Stimulated activated CD8-positive, alpha-beta memory T cell treated with anti-CD3 and anti-CD28 coated beads, Interleukin-4, amount 100 ng/mL, for 48 hours (primary cell): ENCODE measurements at regions not wholly inside any gene's neighbourhood (a gene's known extent, or its start where the extent isn't known, plus 50 kb on each side); places are given as distances from the start of the nearest gene placed in this dataset.

ENCODE experiments used
- DNase-seq: peaks from one replicate; pipeline ENCODE4 v3.0.0-alpha.2; 2020

GRCh38 chr11:119979701-119980100, 158.2 kb downstream of the TRIM29 start:
- DNase-seq = no peak

GRCh38 chr11:119978696-119979095, 159.2 kb downstream of the TRIM29 start:
- DNase-seq = no peak

DNA sequence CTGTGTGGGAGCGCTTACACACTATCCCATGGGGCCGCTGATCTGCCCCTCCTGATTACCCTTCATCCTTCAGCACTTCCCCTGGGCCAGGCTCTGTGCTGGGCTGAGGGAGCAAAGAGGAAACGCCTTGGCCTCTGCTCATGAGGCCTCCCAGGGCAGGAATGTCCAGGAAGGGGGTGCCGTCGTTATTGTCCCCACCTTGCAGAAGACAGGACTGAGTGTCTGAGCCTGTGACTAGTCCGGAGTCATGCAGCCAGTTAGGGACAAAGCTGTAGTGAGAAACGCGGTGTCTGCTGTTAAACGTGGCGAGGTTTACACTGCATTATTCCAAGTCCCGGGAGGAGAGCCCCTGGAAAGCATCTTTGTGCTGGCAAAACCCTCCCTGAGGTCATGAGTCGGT, 160.0 kb downstream of the TRIM29 start:
- no peak for DNase-seq

DNA sequence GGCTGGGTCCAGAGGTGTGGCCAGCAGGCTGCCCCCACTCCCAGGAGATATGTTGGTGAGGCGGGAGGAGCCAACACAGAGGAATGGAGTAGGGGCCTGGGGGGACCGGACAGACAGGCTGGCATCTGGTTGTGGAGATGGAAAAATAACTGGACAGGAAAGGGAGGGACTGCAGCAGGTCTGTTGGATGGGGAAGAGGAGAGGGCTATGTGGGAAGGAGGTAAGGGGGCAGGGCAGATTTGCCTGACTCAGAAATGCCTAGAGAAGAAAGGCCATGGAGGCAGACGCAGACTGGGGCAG, 160.4 kb downstream of the TRIM29 start:
- DNase-seq = no peak

DNA sequence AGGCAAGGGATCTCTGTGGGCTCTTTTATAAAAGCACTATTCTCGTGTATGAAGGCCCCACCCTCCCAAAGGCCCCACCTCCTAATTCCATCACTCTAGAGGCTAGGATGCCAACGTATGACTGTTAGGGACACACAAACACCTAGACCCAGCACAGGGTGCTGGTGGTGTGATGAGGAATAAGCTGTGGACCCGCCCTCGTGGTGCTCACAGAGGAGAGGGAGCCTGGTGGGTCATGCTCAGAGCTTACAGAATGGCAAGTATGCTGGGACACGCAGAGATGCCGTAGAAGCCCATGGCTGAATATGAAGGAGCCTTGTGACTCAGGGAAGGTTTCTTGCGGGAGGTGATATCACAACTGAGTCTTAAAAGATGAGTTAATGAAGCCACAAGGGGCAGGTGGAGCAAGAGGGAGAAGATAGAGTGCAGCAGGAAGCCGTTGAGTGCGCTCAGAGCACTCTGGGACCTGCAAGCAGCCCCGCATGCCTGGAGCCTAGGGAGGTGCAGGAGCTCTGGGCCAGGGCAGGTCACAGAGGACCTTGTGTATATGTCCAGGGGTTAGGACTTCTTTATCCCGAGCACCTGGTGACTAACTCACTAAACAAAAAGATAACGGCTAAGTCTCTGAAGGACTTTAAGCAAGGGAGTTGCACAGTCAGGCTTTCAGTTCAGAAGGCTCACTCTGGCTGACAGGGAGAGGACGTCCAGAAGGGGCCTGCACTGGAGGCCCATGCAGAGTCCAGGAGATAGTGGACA, 160.9 kb downstream of the TRIM29 start:
- DNase-seq = no peak

- no peak for DNase-seq
Observed at GRCh38 chr11:119975561-119976152, 162.3 kb downstream of the TRIM29 start.

GRCh38 chr11:119974467-119974866, 163.4 kb downstream of the TRIM29 start:
- DNase-seq = no peak

GRCh38 chr11:119974051-119974450, 163.9 kb downstream of the TRIM29 start:
- no peak for DNase-seq

DNA sequence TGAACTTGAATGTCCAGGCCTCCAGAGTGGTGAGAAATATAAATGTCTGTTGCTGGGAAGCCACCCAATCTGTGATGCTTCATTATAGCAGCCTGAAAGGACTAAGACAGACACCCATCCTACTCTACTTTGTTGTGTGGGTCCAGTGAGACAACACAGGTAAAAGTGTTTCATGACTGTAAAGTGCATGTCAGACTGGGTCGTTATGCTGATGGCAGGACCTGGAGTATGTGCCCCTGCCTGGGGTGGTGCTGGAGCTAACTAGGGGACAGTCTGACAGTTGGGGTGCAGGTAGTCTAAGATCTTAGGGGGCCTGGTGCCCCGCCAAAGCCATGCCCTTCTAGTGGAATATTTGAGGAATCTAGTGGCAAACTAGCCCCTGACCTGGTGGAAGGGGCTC, 165.6 kb downstream of the TRIM29 start:
- DNase-seq = no peak

GRCh38 chr11:119970555-119971304, 167.2 kb downstream of the TRIM29 start:
- no peak for DNase-seq

DNA sequence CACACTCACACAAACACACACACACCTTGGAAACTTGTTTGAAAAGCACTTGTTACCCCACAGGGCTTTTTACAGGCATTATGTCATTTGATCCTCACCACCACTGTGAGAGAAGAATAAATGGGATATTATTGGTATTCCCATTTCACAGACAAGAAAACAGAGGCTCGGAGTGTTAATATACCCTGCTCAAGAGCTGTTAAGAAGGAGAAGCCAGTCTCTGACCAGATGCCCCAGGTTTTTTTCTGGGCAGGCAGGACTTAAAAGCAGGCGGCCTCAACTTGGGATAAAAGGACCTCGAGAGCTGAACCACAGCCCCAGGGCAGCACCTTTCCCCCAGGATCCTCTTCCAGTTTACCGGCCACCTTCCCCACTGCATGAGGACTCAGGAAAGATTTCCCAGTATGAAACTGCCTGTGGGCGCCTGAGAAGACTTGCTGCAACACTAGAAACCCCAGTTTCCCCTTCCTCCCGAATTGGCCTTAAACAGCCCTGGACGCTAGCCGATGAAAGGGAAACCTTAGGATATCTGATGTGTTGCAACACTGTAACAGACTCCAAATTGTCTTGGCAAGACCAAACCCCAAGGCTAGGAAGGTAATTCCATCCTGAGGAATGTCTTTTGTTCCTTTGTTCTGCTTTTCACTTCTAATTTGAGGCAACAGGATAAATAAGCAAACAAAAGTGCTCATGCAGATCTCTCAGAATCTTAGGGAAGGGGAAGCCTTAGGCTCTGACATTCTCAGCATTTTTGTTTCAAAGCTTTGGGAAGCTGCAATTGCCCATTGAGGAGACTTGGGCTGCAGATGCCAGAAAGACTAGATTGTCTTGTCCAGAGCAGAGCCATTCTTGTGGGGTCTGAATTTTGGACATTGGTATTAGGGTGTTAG, 173.5 kb downstream of the TRIM29 start:
- no peak for DNase-seq

GRCh38 chr11:119957951-119958350, 180.0 kb downstream of the TRIM29 start:
- no peak for DNase-seq

DNA sequence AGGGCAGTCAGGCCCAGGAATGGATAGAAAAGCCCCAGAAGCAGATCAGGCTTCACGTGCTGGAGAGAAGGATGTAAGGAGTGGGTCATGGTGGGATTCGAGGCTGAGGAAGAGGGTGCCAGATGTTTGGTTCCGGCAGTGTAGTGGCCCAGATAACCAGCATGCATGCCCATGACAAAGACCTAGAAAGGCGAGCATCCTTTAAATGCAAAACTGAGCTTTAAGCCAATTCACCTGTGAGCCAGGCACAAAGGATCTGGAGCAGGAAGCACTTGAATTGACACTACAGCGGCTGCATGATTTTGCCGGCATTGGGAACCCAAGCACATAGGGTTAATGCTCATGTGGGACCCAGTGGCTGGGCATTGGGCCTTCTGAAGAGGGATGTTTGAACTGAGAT, 185.5 kb downstream of the TRIM29 start:
- no peak for DNase-seq

DNA sequence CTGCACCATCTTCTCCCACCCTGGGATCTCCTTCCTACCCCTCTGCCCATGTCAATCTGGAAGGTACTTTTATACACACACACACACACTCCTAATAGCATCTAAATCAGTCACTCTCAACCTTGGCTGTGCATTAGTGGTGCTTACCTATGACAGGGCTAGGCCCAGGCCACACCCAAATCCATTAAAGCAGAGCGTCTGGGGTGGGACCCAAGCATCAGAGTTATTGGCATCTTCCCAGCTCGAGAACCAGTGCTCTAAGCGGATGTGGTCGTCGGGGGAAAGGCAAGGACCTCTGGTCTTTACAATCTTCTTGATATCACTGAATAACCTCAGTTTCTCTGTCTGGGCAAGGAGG, 194.6 kb downstream of the TRIM29 start:
- no peak for DNase-seq

DNA sequence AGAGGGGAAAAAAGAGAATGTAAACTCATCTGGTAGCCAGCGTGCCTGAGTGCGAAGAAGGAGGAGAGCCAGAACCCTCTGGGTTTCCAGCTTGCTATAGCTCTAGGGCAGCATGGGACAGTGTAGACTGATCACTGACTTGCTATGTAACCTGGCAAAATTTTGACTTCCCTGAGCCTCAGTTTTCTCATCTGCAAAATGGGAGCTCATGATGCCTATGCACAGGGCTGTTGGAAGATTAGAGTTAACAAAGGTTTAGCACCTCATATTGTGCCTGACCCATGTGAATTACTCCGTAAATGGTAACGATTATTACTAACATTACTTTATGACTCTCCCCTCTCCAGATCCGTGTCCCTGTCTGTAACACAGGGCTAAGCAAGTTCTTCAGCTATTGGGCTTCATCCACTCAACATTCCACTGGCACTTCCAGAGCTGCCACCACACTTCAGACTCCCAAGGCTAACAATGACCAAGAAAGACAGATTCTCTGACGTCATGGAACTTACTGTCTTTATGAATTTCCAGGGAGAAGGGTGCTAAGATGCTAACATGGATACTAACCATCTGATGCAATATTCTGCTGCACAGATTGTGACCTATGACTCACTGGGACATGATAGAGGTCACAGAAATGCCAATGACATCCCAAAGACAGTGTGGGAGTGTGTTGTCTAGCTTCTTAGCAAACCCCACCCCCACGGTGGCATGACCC, 195.2 kb downstream of the TRIM29 start:
- no peak for DNase-seq

GRCh38 chr11:119941636-119942411, 196.1 kb downstream of the TRIM29 start:
- no peak for DNase-seq

GRCh38 chr11:119941171-119941570, 196.7 kb downstream of the TRIM29 start:
- no peak for DNase-seq

DNA sequence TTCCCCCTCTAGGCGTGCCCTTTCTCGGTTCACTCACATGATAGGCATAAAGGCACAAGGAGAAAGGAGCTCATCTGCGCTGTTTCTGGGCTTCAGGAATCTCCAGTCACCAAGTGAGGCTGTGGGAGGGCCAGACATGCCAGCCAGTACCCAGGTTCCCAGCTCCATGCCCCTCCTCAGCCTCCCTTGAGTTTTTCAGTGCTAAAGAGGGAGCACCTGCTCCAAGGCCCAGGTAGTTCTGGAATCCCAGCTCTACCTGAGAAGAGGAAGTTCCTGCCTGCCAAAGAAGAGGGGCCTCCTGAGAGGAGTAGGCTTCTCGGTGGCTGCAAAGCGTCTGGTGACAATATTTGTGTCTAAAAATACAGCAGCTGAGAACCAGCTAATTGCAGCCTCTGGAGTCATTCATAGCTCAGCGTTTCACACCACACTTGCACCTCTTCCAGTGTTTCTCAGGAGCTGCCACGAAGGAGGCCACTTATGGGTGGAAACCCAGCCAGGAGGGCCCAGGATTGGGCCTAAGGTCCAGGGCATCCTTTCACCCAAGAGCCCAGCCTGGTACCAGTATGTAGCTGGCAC, 197.4 kb downstream of the TRIM29 start:
- no peak for DNase-seq

DNA sequence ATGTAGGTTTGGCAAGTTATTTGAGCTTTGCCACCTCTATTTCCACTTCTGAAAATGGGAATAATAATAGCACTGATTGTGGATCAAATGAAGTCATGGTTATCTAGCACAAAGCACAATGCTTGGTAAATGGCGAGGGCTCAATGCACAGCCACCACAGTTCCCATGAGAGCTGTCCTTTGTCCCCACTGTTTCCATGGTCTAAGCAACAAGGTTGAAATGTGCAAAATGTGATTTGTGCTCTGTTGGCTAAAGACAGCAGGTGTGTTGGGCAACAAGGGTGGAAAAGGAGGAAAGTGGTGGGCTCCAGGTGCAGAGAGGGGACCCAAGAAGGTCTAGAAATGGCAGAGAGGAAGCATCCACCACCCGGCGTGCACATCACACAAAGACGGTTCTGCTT, 200.5 kb downstream of the TRIM29 start:
- no peak for DNase-seq

DNA sequence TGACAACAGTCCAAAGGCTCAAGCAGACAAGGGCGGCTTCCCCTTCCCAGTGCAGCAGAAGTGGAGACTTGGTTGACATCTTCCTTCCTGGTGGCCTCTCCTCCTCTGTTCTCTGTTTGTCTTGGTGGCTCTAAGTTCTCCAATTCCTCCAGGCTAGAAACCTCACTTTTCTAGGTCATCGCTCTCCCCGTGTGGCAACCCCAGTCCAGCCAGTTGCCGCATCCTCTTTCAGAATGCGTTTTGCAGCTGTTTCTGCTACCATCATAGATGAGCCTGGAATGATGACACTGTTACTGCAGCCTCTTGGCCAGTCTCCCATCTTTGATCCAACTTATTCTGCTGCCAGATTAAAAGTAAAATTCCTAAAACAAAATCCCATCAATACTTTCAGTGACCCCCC, 201.5 kb downstream of the TRIM29 start:
- no peak for DNase-seq

GRCh38 chr11:119935349-119935925, 202.5 kb downstream of the TRIM29 start:
- DNase-seq = no peak
